CD4-positive, alpha-beta T cell (primary cell): ENCODE measurements at regions not wholly inside any gene's neighbourhood (a gene's known extent, or its start where the extent isn't known, plus 50 kb on each side); places are given as distances from the start of the nearest gene placed in this dataset.

Experiments
- ATAC-seq: fragments of 200-7000 bp; cut with Tn5 transposase; one replicate; pipeline ENCODE4 v1.10.0; 2022; ENCODE audit warnings: mild to moderate bottlenecking; ENCODE audit not compliant: poor library complexity
- CTCF ChIA-PET: fragments of 350-600 bp; sonication (Branson Sonifier 250); formaldehyde crosslinking; loops from one replicate; lab custom pipeline; 2021; ENCODE audit warnings: antibody characterized with exemption, inconsistent platforms; lab: Charles Lee
- POLR2A ChIA-PET: fragments of 350-600 bp; sonication (Branson Sonifier 250); formaldehyde crosslinking; loops from one replicate; lab custom pipeline; 2021; ENCODE audit warnings: antibody characterized with exemption, inconsistent platforms; lab: Charles Lee
- DNase-seq, 14 experiments: peaks; one replicate each; pipeline ENCODE4 v3.0.0-alpha.2; 2013 to 2020; ENCODE audit warnings: mixed read lengths in 2 of 14
- H3K27ac ChIP-seq, 2 donors: one replicate each; pipeline versions ENCODE4 v1.5.1 to v1.7.0; 2013; ENCODE audit warnings: low read length in 2 of 2, low read depth in 1 of 2, mild to moderate bottlenecking in 1 of 2
- H3K27me3 ChIP-seq, 2 experiments: 1 replicate in 1 of 2; 2 replicates in 1 of 2; pipeline versions ENCODE4 v1.6.1 to v1.7.0; 2013; ENCODE audit warnings: low read length in 2 of 2, control low read depth in 1 of 2, mild to moderate bottlenecking in 1 of 2, moderate library complexity in 1 of 2; ENCODE audit not compliant: insufficient read depth in 2 of 2, control insufficient read depth in 1 of 2
- H3K36me3 ChIP-seq: one replicate; pipeline ENCODE4 v1.6.1; 2013; ENCODE audit warnings: low read length, control low read depth; ENCODE audit not compliant: insufficient read depth
- H3K4me1 ChIP-seq: one replicate; pipeline ENCODE4 v1.6.1; 2013; ENCODE audit warnings: low read length, control low read depth; ENCODE audit not compliant: insufficient read depth
- H3K4me3 ChIP-seq: one replicate; pipeline ENCODE4 v1.5.1; 2013; ENCODE audit warnings: mild to moderate bottlenecking, low read length, moderate library complexity
- H3K9me3 ChIP-seq, 2 experiments: 1 replicate in 1 of 2; 2 replicates in 1 of 2; pipeline versions ENCODE4 v1.6.1 to v1.7.0; 2013; ENCODE audit warnings: low read length in 2 of 2, mild to moderate bottlenecking in 2 of 2, control low read depth in 1 of 2, moderate library complexity in 1 of 2; ENCODE audit not compliant: control insufficient read depth in 1 of 2, insufficient read depth in 1 of 2
- H3K27ac Mint-ChIP-seq: one replicate; pipeline ENCODE4 v1.8.0; 2020; ENCODE audit warnings: mixed read lengths
- H3K27me3 Mint-ChIP-seq: one replicate; pipeline ENCODE4 v1.8.0; 2021; ENCODE audit warnings: mixed read lengths
- H3K36me3 Mint-ChIP-seq: one replicate; pipeline ENCODE4 v1.8.0; 2021; ENCODE audit warnings: low read depth, mixed read lengths
- H3K4me1 Mint-ChIP-seq: one replicate; pipeline ENCODE4 v1.8.0; 2021; ENCODE audit warnings: low read depth, mixed read lengths
- H3K4me3 Mint-ChIP-seq: one replicate; pipeline ENCODE4 v1.8.0; 2020; ENCODE audit warnings: mild to moderate bottlenecking, mixed read lengths
- H3K9me3 Mint-ChIP-seq: one replicate; pipeline ENCODE4 v1.8.0; 2020; ENCODE audit warnings: mixed read lengths
- intact Hi-C, 2 experiments: fragments of 100-400 bp; cut with DNase I in 1 of 2; cut with micrococcal nuclease in 1 of 2; formaldehyde crosslinking; loops; one replicate each; pipeline versions ENCODE4 v1.15.1 to v1.9.0; 2023 to 2025; cut with DNase I, micrococcal nuclease
- TF ChIP-seq, protein P1 (sequence below): fragments of 200-600 bp; IDR thresholded peaks from one replicate; pipeline ENCODE4 v1.8.0; 2022; ENCODE audit warnings: antibody characterized with exemption, mild to moderate bottlenecking

DNA sequence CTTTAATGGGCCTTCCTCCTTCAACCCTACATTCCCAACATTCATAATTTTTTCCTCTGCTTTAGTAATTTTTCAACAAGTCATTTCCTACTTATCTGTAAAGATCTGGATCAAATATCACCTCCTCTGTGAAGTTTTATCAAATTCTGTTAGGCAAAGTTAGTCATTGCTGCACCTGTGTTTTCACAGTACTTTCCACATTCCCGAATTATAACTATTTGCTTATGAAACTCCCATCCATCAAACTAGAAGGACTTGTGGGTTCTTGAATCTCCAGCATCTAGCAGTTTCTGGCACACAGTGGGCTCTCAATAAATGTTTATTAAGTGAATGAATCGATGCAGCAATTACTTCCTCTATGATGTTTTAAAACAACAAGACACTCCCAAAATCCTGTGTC is 257.6 kb downstream of the HDGFL1 start:
- Histone ChIP-seq H3K36me3 (no peaks in the 10 kb centered on the region), H3K9me3 (peaks cover 0 to 4% of the 10 kb centered on the region in 2 experiments), H3K4me1 (no peaks in the 10 kb centered on the region), H3K27me3 (no peaks in the 10 kb centered on the region), H3K4me3 (no peak overlapping the region), H3K27ac (no peak overlapping the region)
- TF ChIP-seq, protein P1, sequence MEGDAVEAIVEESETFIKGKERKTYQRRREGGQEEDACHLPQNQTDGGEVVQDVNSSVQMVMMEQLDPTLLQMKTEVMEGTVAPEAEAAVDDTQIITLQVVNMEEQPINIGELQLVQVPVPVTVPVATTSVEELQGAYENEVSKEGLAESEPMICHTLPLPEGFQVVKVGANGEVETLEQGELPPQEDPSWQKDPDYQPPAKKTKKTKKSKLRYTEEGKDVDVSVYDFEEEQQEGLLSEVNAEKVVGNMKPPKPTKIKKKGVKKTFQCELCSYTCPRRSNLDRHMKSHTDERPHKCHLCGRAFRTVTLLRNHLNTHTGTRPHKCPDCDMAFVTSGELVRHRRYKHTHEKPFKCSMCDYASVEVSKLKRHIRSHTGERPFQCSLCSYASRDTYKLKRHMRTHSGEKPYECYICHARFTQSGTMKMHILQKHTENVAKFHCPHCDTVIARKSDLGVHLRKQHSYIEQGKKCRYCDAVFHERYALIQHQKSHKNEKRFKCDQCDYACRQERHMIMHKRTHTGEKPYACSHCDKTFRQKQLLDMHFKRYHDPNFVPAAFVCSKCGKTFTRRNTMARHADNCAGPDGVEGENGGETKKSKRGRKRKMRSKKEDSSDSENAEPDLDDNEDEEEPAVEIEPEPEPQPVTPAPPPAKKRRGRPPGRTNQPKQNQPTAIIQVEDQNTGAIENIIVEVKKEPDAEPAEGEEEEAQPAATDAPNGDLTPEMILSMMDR, result no peak
- Mint-ChIP-seq H3K4me3 (no peak overlapping the region), H3K27ac (no peak overlapping the region), H3K36me3 (no peaks in the 10 kb centered on the region), H3K27me3 (no peaks in the 10 kb centered on the region), H3K9me3 (no peaks in the 10 kb centered on the region), H3K4me1 (no peaks in the 10 kb centered on the region)
- ChIA-PET CTCF (no interaction called here), POLR2A (no interaction called here)
- intact Hi-C loops, result no loop called here
- ATAC-seq (no peak), DNase-seq (no peak)

DNA sequence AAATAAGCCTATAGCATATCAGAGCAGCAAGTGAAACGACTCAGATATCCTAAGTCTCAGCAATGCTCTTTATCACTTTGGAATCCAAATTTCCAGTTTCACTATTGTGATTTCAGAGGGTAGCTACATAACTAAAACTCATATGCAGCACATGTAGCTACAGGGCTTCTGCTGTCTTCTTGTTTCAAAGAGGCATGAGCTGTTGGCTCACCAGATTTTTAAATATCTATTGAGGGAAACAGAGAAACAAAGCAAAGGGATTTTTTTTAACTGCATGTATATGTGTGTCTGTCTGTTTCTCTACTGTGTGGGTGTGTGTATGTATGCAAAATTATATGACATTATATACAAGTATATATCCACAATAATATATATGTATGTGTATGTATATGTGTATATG is 258.4 kb downstream of the HDGFL1 start:
- H3K4me3 ChIP-seq, result no peak overlapping the region
- ChIA-PET POLR2A (no interaction called here), CTCF (no interaction called here)
- H3K27me3 ChIP-seq, result no peaks in the 10 kb centered on the region
- Mint-ChIP-seq H3K9me3 (peaks cover under 1% of the 10 kb centered on the region), H3K27me3 (no peaks in the 10 kb centered on the region), H3K4me3 (no peak overlapping the region), H3K4me1 (no peaks in the 10 kb centered on the region), H3K36me3 (no peaks in the 10 kb centered on the region), H3K27ac (no peak overlapping the region)
- H3K4me1 ChIP-seq, result no peaks in the 10 kb centered on the region
- H3K27ac ChIP-seq, result no peak overlapping the region
- peaks cover 0 to 4% of the 10 kb centered on the region in 2 experiments for H3K9me3 ChIP-seq
- DNase-seq (no peak), ATAC-seq (no peak)
- no peaks in the 10 kb centered on the region for H3K36me3 ChIP-seq
- intact Hi-C loops, result no loop called here
- TF ChIP-seq, protein P1, result no peak

DNA sequence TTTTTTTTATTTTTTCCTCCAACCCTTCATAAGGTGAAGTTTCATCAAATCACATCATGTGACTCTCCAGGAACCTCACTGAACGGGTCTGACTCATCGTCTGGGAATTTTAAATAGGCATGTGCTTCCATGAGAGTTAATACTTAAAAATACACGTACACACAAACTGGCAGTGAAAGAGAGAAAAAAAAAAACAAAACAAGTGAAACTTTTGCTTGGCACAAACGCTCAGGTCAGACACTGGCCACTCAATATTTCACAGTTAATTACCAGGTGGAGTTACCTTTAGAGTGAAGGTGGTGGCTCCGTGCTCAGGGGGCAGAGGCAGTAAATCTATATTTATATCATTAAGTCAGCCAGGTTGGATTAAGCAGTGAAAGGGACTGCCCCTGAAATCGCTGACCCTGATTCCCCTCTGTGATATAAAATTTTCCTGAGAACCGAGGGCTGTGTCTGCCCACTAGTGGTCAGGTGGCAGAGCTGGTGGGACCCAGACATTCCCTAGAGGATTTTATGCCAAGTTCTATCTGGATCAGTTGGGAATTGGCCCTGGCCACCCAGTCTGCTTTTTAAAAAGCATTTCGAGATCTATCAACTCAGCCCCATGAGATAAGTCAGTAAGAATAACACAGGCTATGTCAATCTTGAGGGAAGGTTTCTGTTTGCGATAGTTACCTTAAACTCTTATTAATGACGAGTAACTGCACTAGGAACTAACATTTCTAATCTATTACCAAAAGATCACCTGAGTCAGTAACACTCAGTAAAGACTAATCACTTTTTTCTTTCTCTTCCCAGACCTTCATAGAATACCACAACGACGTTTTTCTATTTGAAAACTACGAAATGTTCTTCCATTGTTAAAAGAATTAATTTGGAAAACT is 259.1 kb downstream of the HDGFL1 start:
- H3K36me3 Mint-ChIP-seq, result no peaks in the 10 kb centered on the region
- H3K27ac ChIP-seq, result no peak overlapping the region
- H3K36me3 ChIP-seq, result no peaks in the 10 kb centered on the region
- H3K27ac Mint-ChIP-seq, result no peak overlapping the region
- TF ChIP-seq, protein P1, result no peak
- ATAC-seq, result no peak
- H3K4me3 ChIP-seq, result no peak overlapping the region
- H3K27me3 ChIP-seq, result no peaks in the 10 kb centered on the region
- intact Hi-C loops, result no loop called here
- no peaks in the 10 kb centered on the region for H3K4me1 Mint-ChIP-seq
- H3K9me3 ChIP-seq, result no peaks in the 10 kb centered on the region
- H3K4me3 Mint-ChIP-seq, result no peak overlapping the region
- H3K9me3 Mint-ChIP-seq, result peaks cover 2% of the 10 kb centered on the region
- POLR2A ChIA-PET, result no interaction called here
- H3K4me1 ChIP-seq, result no peaks in the 10 kb centered on the region
- no peak for DNase-seq
- CTCF ChIA-PET, result no interaction called here
- H3K27me3 Mint-ChIP-seq, result no peaks in the 10 kb centered on the region
